Loucy (cell line): ENCODE measurements at regions not wholly inside any gene's neighbourhood (a gene's known extent, or its start where the extent isn't known, plus 50 kb on each side); places are given as distances from the start of the nearest gene placed in this dataset.

Experiments used
- H2AFZ ChIP-seq: fragments of 200-600 bp; sonication (generic); 2 replicates; pipeline ENCODE4 v1.6.0; 2016; ENCODE audit warnings: antibody characterized with exemption, mild to moderate bottlenecking, low read length, moderate library complexity
- H3F3A ChIP-seq: fragments of 200-600 bp; 2 replicates; pipeline ENCODE4 v1.6.0; 2016; ENCODE audit warnings: antibody characterized with exemption, low read depth, mild to moderate bottlenecking
- H3K27me3 ChIP-seq: fragments of 200-600 bp; sonication (generic); 2 replicates; pipeline ENCODE4 v1.6.1; 2014; ENCODE audit warnings: low read length, mild to moderate bottlenecking; ENCODE audit not compliant: insufficient read depth, poor library complexity, severe bottlenecking
- H3K36me3 ChIP-seq: fragments of 200-600 bp; sonication (generic); 2 replicates; pipeline ENCODE4 v1.6.1; 2016; ENCODE audit warnings: low read length; ENCODE audit not compliant: insufficient read depth
- H3K4me1 ChIP-seq: fragments of 200-600 bp; sonication (generic); 2 replicates; pipeline ENCODE4 v1.5.1; 2014; ENCODE audit warnings: low read length, mild to moderate bottlenecking; ENCODE audit not compliant: insufficient read depth, poor library complexity, severe bottlenecking
- H3K4me2 ChIP-seq: fragments of 200-600 bp; sonication (generic); 2 replicates; pipeline ENCODE4 v1.6.0; 2014; ENCODE audit warnings: antibody characterized with exemption, low read length, low read depth, mild to moderate bottlenecking; ENCODE audit not compliant: poor library complexity, severe bottlenecking
- H3K4me3 ChIP-seq: fragments of 200-600 bp; sonication (generic); 2 replicates; pipeline ENCODE4 v1.5.1; 2014; ENCODE audit warnings: low read length, mild to moderate bottlenecking, mixed read lengths; ENCODE audit not compliant: poor library complexity, severe bottlenecking
- H3K79me2 ChIP-seq: fragments of 200-600 bp; sonication (generic); 2 replicates; pipeline ENCODE4 v1.6.1; 2014; ENCODE audit warnings: low read length; ENCODE audit not compliant: insufficient read depth
- H3K9ac ChIP-seq: fragments of 200-600 bp; sonication (generic); 2 replicates; pipeline ENCODE4 v1.6.0; 2014; ENCODE audit warnings: mild to moderate bottlenecking, low read depth, low read length, moderate library complexity; ENCODE audit not compliant: poor library complexity, severe bottlenecking
- H3K9me2 ChIP-seq: fragments of 200-600 bp; sonication (generic); replicated peaks from 2 replicates; pipeline ENCODE4 v1.6.1; 2016; ENCODE audit warnings: low read depth, low read length, mixed read lengths
- H3K9me3 ChIP-seq: fragments of 200-600 bp; sonication (generic); 2 replicates; pipeline ENCODE4 v1.6.1; 2014; ENCODE audit warnings: mild to moderate bottlenecking, antibody characterized with exemption, low read length, low read depth; ENCODE audit not compliant: insufficient read depth
- H4K20me1 ChIP-seq: fragments of 200-600 bp; sonication (generic); 2 replicates; pipeline ENCODE4 v1.6.0; 2014; ENCODE audit warnings: antibody characterized with exemption, low read length, mild to moderate bottlenecking; ENCODE audit not compliant: insufficient read depth, poor library complexity, severe bottlenecking
- EZH2phosphoT487 ChIP-seq: fragments of 200-600 bp; IDR thresholded peaks from 2 replicates; pipeline ENCODE4 v1.6.1; 2018; ENCODE audit warnings: antibody characterized with exemption, mild to moderate bottlenecking, moderate library complexity, borderline replicate concordance
- TF ChIP-seq, protein P1 (sequence below): fragments of 200-600 bp; sonication (generic); conservative IDR thresholded peaks from 2 replicates; pipeline ENCODE4 v1.5.1; 2014; ENCODE audit warnings: mild to moderate bottlenecking, antibody characterized with exemption, low read length

DNA sequence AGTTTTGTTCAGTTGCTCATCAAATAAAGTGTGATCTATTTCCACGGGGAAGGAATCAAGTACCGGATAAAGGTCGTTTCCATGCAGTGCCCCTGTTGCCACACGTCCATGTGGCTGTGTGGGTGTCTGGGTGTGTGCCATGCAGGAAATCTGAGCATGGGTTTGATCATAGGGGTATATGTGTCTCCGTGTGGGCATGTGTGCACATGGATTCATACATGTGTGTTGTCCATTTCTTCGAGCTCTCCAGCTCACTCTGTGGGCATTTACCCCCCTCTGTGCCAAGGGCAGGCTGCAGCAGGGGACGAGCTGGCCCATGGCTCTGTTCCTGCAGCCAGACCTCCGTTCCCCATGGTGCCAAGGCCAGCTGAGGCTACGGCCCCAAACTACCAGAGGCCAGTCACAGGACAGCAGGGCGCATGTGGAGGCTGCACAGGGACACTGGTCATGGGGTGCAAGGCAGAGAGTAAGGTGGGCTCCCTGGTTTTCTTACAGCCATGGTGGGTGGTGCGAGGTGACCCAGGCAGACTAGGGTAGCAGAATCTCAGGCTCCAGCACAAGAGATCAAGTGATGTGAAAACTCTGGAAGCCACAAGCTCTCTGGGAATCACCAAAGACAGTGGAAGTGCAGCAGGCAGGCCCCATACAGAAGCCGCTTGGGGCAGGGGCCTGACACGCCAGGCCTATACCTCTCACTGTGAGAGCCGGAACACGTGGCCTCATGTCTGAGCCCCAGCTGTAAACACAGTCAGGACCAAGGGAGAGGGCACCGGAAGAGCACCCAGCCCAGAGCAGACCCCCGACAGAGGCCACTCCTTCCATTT is 66.4 kb upstream of the RAB6C start:
- no peak overlapping the region for H3K4me2 ChIP-seq
- no peaks in the 10 kb centered on the region for H4K20me1 ChIP-seq
- H3K4me3 ChIP-seq = no peak overlapping the region
- no peaks in the 10 kb centered on the region for H3K27me3 ChIP-seq
- H3F3A ChIP-seq = no peaks in the 10 kb centered on the region
- TF ChIP-seq, protein P1, sequence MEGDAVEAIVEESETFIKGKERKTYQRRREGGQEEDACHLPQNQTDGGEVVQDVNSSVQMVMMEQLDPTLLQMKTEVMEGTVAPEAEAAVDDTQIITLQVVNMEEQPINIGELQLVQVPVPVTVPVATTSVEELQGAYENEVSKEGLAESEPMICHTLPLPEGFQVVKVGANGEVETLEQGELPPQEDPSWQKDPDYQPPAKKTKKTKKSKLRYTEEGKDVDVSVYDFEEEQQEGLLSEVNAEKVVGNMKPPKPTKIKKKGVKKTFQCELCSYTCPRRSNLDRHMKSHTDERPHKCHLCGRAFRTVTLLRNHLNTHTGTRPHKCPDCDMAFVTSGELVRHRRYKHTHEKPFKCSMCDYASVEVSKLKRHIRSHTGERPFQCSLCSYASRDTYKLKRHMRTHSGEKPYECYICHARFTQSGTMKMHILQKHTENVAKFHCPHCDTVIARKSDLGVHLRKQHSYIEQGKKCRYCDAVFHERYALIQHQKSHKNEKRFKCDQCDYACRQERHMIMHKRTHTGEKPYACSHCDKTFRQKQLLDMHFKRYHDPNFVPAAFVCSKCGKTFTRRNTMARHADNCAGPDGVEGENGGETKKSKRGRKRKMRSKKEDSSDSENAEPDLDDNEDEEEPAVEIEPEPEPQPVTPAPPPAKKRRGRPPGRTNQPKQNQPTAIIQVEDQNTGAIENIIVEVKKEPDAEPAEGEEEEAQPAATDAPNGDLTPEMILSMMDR = no peak
- TF ChIP-seq EZH2phosphoT487 = no peak
- no peaks in the 10 kb centered on the region for H3K79me2 ChIP-seq
- H3K9me3 ChIP-seq = peaks cover 2% of the 10 kb centered on the region; the same call in 1 of the 2 replicates
- no peak overlapping the region for H3K9ac ChIP-seq
- H3K36me3 ChIP-seq = no peaks in the 10 kb centered on the region
- no peak overlapping the region for H2AFZ ChIP-seq
- no peaks in the 10 kb centered on the region for H3K9me2 ChIP-seq
- H3K4me1 ChIP-seq = no peaks in the 10 kb centered on the region

DNA sequence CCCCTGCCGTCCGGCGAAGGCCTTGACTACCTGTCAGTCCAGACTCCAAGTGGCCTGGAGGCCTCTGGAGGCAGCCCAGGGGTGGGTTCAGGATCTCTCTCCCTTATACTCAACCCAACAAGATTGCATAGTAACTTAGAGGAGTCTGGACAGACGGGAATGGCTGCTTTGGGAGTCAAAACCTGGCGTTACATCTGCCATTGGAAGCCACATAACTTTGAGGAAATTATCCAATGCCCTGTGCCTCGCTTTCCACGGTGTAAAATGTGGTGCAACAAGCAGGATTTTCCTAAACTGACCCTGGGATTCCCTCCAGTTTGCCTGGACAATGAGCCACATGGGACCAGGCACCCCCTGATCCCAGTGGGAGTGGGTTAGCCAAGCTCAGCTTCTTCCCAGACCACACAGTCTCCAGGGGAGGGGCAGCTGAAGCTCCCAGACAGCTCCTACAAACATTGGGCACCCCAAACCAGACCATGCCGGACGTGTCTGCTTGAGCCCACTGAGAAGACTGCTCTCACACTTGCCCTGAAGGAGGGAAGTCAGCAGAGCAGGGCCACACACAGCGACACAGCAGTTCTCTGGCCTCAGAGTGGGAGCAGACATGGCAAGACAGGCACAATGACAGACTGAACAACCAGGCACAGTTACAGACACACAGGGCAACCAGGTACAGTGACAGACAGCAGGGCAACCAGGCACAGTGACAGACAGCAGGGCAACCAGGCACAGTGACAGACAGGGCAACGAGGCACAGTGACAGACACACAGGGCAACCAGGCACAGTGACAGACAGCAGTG is 65.6 kb upstream of the RAB6C start:
- H3K9me3 ChIP-seq = peaks cover 4% of the 10 kb centered on the region; the same call in 1 of the 2 replicates
- no peaks in the 10 kb centered on the region for H3K9me2 ChIP-seq
- no peak overlapping the region for H3K9ac ChIP-seq
- no peaks in the 10 kb centered on the region for H3K27me3 ChIP-seq
- H3K36me3 ChIP-seq = no peaks in the 10 kb centered on the region
- no peaks in the 10 kb centered on the region for H3K4me1 ChIP-seq
- H3K4me3 ChIP-seq = no peak overlapping the region
- H2AFZ ChIP-seq = no peak overlapping the region
- TF ChIP-seq, protein P1 = no peak
- TF ChIP-seq EZH2phosphoT487 = no peak
- no peak overlapping the region for H3K4me2 ChIP-seq
- H3K79me2 ChIP-seq = no peaks in the 10 kb centered on the region
- no peaks in the 10 kb centered on the region for H3F3A ChIP-seq
- no peaks in the 10 kb centered on the region for H4K20me1 ChIP-seq

DNA sequence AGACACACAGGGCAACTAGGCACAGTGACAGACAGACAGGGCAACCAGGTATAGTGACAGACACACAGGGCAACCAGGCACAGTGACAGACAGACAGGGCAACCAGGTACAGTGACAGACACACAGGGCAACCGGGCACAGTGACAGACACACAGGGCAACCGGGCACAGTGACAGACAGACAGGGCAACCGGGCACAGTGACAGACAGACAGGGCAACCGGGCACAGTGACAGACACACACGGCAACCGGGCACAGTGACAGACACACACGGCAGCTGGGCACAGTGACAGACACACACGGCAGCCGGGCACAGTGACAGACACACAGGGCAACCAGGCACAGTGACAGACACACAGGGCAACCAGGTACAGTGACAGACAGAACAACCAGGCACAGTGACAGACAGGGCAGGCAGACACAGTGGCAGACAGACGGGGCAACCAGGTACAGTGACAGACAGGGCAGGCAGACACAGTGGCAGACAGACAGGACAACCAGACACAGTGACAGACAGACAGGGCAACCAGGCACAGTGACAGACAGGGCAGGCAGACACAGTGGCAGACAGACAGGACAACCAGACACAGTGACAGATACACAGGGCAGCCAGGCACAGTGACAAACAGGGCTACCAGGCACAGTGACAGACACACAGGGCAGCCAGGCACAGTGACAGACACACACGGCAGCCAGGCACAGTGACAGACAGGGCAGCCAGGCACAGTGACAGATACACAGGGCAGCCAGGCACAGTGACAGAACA is 64.7 kb upstream of the RAB6C start:
- Histone ChIP-seq H3K79me2 (no peaks in the 10 kb centered on the region), H3K4me1 (no peaks in the 10 kb centered on the region), H3K4me2 (no peak overlapping the region), H3F3A (no peaks in the 10 kb centered on the region), H3K9me2 (no peaks in the 10 kb centered on the region), H4K20me1 (no peaks in the 10 kb centered on the region), H3K36me3 (no peaks in the 10 kb centered on the region), H3K9ac (no peak overlapping the region), H3K27me3 (no peaks in the 10 kb centered on the region), H3K4me3 (no peak overlapping the region), H2AFZ (no peak overlapping the region), H3K9me3 (peaks cover 4% of the 10 kb centered on the region; the same call in 1 of the 2 replicates)
- TF ChIP-seq, protein P1 = no peak
- TF ChIP-seq EZH2phosphoT487 = no peak
